NCI-H146 treated with DMSO at 0.1 percent for 48 hours (cell line): ENCODE measurements at regions not wholly inside any gene's neighbourhood (a gene's known extent, or its start where the extent isn't known, plus 50 kb on each side); places are given as distances from the start of the nearest gene placed in this dataset.

ENCODE experiments used
- DNase-seq: peaks from one replicate; lab custom pipeline; 2025; ENCODE audit not compliant: unreplicated experiment; lab: John Stamatoyannopoulos, UW

DNA sequence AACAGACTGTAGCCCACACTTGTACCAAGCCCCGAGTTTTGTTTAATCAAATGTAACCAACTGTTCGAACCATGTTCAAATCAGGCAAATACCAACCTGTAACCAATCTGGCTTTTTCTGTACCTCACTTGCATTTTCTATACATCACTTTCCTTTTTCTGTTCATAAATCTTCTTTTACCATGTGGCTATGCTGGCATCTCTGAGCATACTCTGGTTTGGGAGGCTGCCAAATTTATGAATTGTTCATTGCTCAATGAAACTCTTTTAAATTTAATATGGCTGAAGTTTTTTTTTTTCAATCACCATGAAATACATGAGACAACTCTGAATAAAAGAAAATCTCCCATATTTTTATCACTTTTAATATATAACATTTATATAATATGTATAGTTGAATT, 256.1 kb downstream of the SLITRK6 start:
- DNase-seq = no peak

GRCh38 chr13:85541476-85541875, 257.7 kb downstream of the SLITRK6 start:
- no peak for DNase-seq

GRCh38 chr13:85538957-85539356, 260.3 kb downstream of the SLITRK6 start:
- no peak for DNase-seq

- DNase-seq = no peak
Measured at GRCh38 chr13:85537601-85538000, 261.6 kb downstream of the SLITRK6 start.

DNA sequence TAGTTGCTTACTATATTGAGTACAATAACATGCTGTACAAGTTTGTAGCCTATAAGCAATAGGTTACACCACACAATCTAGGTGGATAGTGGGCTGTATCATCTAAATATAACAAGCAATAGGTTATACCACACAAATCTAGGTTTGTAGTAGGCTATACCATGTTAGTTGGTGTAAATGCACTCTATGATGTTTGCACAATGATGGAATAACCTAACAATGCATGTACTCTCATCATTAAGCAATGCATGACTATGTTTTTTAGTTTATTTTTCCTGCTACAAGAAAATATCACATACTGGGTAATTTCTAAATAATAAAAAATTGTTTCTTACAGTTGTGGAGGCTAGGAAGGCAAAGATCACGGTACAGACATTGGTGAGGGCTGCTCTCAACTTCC, 262.5 kb downstream of the SLITRK6 start:
- no peak for DNase-seq

GRCh38 chr13:85535316-85536084, 263.7 kb downstream of the SLITRK6 start:
- no peak for DNase-seq

DNA sequence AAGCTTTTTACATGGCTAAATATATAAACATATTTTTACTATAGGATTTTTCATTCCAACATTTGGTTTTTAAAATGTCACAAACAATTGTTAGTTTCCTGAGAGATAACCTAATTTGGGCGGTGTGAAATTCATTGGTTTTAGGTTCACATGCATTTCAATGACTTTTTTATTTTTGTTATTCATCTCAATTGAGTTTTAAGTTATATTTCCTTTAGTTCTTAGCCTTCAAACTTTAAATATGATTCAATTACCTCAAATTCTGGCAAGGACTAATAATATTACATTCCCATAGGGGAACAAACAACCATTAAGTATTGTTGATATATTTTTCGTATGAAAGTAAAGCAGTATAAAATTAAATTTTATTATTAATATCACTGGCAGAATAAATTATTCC, 265.3 kb downstream of the SLITRK6 start:
- no peak for DNase-seq

GRCh38 chr13:85529218-85529594, 270.0 kb downstream of the SLITRK6 start:
- DNase-seq = peak; percentile 52

- DNase-seq = no peak
Measured at GRCh38 chr13:85528491-85529217, 270.6 kb downstream of the SLITRK6 start.

DNA sequence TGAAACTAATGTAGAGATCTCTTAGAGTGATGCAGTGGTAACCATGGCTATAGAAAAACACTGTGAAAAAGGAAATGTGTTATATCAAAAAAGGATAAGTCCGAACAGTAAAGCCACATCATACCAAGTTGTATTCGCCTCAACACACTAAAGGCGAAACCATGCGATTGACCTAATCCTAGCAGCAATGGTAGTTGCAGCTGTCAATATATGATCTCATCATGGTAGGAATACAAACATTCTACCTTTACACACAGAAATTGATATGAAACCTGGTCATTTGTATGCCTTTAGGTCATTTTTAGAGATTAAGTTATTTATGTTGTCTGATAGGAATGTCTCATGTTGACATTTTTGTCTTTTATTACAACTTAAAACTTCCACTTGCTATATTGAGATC, 271.9 kb downstream of the SLITRK6 start:
- DNase-seq = no peak

DNA sequence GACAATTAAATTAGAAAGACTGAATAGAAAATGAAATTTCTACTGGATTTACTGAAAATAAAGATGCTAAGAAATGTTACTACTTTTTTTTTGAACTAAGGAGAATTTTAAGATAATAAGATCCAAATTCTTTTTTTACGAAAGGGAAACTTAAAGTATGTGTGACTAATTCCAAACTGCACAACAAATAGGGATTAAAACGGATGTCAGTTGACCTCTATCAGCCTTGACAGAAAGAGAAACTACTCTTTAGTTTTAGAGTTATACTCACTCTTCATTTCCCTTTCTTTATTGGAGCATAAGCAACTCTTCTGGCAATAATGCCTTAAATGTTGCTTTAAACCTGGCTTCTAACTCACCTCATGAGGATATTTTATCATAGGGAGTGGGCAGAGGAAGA, 273.8 kb downstream of the SLITRK6 start:
- DNase-seq = no peak

- DNase-seq = peak; percentile 98
Measured at GRCh38 chr13:85521657-85522056, 277.6 kb downstream of the SLITRK6 start.

DNA sequence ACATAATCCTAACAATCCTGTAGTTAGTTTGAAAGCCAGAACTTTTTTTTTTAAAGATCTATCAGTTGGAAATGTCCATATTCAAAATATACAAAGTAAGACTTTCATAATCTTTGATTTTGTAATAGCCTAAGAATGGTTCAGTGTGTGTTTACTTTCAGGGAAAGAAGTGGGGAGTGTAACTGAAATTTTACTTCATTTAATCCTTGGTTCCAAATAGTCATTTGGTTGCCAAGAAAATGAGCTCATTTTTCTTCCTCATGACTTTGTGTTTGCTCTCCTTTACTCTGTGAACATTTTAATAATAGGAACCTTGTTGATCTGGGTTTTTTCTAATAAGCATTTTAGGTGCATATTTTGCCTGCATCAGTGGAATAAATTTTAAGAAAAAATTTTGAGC, 278.8 kb downstream of the SLITRK6 start:
- no peak for DNase-seq

DNA sequence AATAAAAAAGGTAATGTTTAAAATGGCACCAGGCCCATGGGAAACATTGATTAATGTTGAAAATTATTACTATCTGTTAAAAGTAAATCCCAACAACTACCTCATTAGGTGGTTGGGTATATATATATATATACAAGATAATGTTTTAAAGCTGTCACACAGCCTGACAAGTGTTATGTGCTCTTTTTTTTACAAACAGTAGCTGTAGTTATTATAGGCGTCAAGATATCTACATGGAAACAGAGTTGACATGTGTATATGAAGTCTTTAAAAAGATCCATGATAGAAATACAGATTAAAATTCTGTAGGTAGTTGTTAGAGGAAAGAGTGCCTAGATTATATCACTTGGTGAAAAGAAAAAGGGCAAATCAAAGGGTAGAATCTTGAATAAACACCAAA, 279.9 kb downstream of the SLITRK6 start:
- no peak for DNase-seq

DNA sequence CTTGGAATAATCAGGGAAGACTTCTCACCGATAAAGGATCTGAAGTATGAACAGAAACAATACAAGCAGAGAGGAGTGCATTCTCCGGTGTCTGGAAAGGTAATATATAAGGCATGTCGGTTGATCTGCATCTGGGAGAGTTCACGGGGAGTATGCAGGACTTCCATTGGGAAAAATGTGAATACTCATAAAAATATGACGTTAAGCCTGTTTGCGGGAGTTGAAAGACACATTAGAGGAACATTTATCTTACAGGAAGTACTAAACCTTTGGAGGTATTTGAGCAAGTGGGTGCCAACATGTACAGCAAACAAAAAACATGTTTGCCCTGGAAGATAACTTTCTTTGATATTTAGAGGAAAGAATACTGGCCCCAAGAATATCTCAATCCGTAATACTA, 286.8 kb downstream of the SLITRK6 start:
- DNase-seq = no peak

- DNase-seq = peak; percentile 94
Measured at GRCh38 chr13:85509512-85509911, 289.7 kb downstream of the SLITRK6 start.

GRCh38 chr13:85508683-85509329, 290.4 kb downstream of the SLITRK6 start:
- DNase-seq = no peak

DNA sequence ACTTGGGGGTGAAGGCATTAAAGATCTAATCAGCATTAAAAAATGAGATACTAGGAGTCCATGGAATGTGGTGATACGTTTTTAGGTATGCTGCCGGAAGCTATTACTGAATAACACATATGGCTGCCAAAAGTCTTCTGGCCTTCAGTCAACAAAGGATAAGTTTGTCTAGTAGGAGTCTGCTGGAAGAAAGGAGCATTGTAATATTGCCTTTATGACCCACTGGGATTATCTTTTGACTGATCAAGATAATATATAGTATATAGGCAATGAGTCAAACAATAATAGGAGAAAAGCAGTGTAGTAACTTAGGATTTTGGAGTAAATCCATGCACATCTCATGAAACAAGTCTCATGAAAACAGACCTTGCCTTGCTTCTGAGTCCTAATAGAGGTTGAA, 295.4 kb downstream of the SLITRK6 start:
- DNase-seq = no peak

- no peak for DNase-seq
Measured at GRCh38 chr13:85501616-85502015, 297.6 kb downstream of the SLITRK6 start.

DNA sequence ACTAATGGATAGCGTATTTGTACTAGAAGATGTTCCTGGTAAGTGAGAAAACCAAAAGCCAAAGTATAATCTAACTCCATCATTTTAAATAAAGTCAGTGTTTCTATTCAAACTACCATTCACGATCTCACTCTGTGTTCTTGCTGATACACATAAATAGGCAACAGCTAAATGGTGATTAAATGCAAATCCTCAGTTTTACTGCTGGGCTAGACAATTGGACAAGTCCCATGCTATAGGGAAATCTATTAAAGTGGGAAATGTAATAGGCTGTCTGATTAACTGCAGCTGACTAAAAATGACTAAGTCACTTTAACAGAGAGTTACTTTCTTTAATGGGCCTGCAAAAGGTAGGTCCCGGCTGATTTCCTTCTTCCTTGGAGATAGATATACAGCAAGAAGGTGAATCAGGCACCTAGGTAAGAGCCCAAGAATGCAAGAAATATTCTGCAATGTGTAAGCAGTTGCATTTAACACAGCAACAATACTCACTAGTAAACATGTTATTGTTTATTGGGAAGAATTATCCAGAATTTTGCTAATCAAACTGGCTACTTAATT, 298.4 kb downstream of the SLITRK6 start:
- DNase-seq = no peak

GRCh38 chr13:85498774-85499173, 300.4 kb downstream of the SLITRK6 start:
- no peak for DNase-seq

DNA sequence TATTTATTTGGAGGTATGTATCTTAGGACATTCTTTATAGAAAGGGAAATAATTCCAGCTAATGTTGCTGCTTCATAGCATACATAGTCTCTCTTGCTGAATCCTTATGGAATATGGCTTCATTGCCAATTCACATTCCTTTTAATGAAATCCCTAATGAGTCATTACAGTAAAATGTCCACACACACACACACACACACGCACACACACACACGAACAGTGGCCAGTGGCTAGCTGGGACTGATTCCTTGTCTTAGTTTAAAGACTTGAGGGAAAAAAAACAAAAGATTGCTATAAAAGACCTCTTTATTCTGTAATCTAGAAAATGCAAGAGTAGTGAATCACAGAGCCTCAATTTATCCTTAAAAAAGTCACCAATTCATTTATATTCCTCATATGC, 301.6 kb downstream of the SLITRK6 start:
- DNase-seq = no peak
